Breast epithelium (tissue), 4 donors: ENCODE measurements at regions not wholly inside any gene's neighbourhood (a gene's known extent, or its start where the extent isn't known, plus 50 kb on each side); places are given as distances from the start of the nearest gene placed in this dataset.
A peak's percentile ranks its signal among the peaks of the same experiment; 100 is the strongest.

Experiments used
- DNase-seq, 2 donors: peaks; one replicate each; pipeline ENCODE4 v3.0.0-alpha.2; 2019; ENCODE audit warnings: low spot score in 2 of 2
- H3K27ac ChIP-seq, 2 donors: fragments of 200-600 bp; sonication (generic) in 1 of 2; one replicate each; pipeline ENCODE4 v1.5.1; 2016 to 2019; ENCODE audit warnings: mild to moderate bottlenecking in 1 of 2
- H3K27me3 ChIP-seq, 2 donors: fragments of 200-600 bp; sonication (generic) in 1 of 2; one replicate each; pipeline versions ENCODE4 v1.5.1 to v1.6.0; 2017 to 2019; ENCODE audit warnings: control low read depth in 1 of 2, mild to moderate bottlenecking in 1 of 2
- H3K36me3 ChIP-seq: fragments of 200-600 bp; one replicate; pipeline ENCODE4 v1.5.1; 2019
- H3K4me1 ChIP-seq, 2 donors: fragments of 200-600 bp; sonication (generic); one replicate each; pipeline ENCODE4 v1.5.1; 2016 to 2019; ENCODE audit warnings: control low read depth in 1 of 2
- H3K4me3 ChIP-seq, 3 donors: fragments of 200-600 bp; sonication (generic); 1 replicate in 2 of 3; 2 replicates in 1 of 3; pipeline ENCODE4 v1.5.1; 2016 to 2019; ENCODE audit warnings: mild to moderate bottlenecking in 3 of 3, moderate library complexity in 2 of 3
- H3K9me3 ChIP-seq, 2 donors: fragments of 200-600 bp; sonication (generic) in 1 of 2; one replicate each; pipeline ENCODE4 v1.5.1; 2016 to 2019; ENCODE audit warnings: control low read depth in 1 of 2
- POLR2A ChIP-seq: fragments of 450-650 bp; IDR thresholded peaks from one replicate; pipeline ENCODE4 v1.6.1; 2016; ENCODE audit warnings: antibody characterized with exemption, mild to moderate bottlenecking, moderate library complexity
- POLR2AphosphoS5 ChIP-seq, 3 donors: sonication (generic); formaldehyde crosslinking; IDR thresholded peaks; one replicate each; pipeline ENCODE4 v1.6.1; 2017; ENCODE audit warnings: antibody characterized with exemption in 3 of 3
- intact Hi-C: fragments of 100-400 bp; cut with DNase I; formaldehyde crosslinking; loops from one replicate; pipeline ENCODE4 v1.15.1; 2023; ENCODE audit warnings: low total_unique reads
- TF ChIP-seq, protein P1 (sequence below), 3 donors: fragments of 450-650 bp; IDR thresholded peaks; one replicate each; pipeline ENCODE4 v1.5.1; 2016 to 2017; ENCODE audit warnings: antibody characterized with exemption in 3 of 3, mild to moderate bottlenecking in 3 of 3, moderate library complexity in 3 of 3

DNA sequence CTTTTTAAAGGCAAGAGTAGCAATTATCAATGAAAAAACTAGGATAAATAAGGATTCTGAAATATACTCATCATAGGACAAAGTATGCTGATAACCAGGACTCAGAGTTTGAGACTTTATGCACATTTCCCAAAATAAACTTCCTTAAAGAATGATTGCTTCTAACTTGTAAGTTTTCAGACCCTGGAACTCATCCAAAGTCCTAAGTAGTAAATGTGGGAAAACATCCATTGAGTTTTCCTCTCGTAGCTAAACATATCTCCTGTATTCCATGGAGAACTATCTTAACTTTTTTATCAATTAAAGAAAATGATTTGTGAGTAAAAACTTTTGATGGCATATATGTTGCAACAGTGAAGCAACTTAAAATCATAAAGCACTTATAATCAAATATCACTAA lies 285.2 kb upstream of the KLF6 start:
- H3K27ac ChIP-seq, result peak overlapping the region; percentile 9 to 75
- TF ChIP-seq POLR2AphosphoS5 (IDR thresholded peaks at IDR 0.05) (no peak), POLR2A (no peak)
- TF ChIP-seq, protein P1, sequence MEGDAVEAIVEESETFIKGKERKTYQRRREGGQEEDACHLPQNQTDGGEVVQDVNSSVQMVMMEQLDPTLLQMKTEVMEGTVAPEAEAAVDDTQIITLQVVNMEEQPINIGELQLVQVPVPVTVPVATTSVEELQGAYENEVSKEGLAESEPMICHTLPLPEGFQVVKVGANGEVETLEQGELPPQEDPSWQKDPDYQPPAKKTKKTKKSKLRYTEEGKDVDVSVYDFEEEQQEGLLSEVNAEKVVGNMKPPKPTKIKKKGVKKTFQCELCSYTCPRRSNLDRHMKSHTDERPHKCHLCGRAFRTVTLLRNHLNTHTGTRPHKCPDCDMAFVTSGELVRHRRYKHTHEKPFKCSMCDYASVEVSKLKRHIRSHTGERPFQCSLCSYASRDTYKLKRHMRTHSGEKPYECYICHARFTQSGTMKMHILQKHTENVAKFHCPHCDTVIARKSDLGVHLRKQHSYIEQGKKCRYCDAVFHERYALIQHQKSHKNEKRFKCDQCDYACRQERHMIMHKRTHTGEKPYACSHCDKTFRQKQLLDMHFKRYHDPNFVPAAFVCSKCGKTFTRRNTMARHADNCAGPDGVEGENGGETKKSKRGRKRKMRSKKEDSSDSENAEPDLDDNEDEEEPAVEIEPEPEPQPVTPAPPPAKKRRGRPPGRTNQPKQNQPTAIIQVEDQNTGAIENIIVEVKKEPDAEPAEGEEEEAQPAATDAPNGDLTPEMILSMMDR (IDR thresholded peaks at IDR 0.05), result no peak

DNA sequence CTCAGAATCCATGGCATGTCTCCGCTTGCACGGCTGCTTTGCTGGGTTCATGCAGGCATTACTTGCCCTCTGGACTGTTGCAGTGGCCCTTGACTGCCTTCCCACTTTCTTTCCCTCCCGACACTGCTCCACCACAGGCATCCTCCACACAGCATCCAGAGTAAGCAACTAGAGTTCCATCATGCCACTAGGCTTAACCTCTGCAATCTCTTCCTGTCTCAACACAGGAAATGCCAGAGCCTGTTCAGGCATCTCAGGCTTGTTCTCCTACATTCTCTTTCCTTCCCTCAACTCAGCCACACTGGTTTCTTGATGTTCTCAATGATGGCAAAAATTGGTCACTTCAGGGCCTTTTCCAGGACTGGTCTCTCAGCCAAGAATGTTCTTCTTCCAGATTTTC lies 284.5 kb upstream of the KLF6 start:
- intact Hi-C loops, result no loop called here
- H3K4me3 ChIP-seq, result no peak overlapping the region
- DNase-seq, result peak in 1 of 2 donors; percentile 50
- peak overlapping the region; percentile 9 to 75 for H3K27ac ChIP-seq
- H3K36me3 ChIP-seq, result no peaks in the 10 kb centered on the region
- H3K9me3 ChIP-seq, result no peaks in the 10 kb centered on the region
- no peaks in the 10 kb centered on the region for H3K4me1 ChIP-seq
- TF ChIP-seq, protein P1 (IDR thresholded peaks at IDR 0.05), result no peak
- peak in 1 of 3 donors; percentile 20 for TF ChIP-seq POLR2AphosphoS5 (IDR thresholded peaks at IDR 0.05)
- no peaks in the 10 kb centered on the region for H3K27me3 ChIP-seq

More for the DNA sequence above, 285.2 kb upstream of the KLF6 start:
- Histone ChIP-seq H3K36me3 (no peaks in the 10 kb centered on the region), H3K9me3 (no peaks in the 10 kb centered on the region), H3K4me1 (no peaks in the 10 kb centered on the region), H3K4me3 (no peak overlapping the region), H3K27me3 (no peaks in the 10 kb centered on the region)
- DNase-seq, result no peak
- intact Hi-C loops, result no loop called here

DNA sequence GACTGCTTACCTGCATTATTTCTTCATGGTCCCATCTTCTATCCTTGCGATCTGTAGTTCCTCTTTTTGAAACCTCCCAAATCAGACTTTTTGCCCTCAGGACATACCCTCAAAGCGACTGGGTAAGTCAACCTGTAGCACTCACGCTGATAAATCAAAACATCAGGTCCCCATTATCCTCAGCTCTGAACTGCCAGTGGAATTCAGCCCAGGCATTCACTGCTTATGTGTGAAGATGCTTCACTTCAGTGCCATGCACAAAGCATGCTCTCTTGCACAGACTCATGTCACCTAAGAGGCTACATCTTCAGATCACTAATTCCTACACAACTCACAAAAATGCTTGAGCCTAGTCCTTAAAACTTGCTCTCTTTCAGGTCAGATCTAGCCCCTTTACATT lies 283.6 kb upstream of the KLF6 start:
- Histone ChIP-seq H3K27me3 (no peaks in the 10 kb centered on the region), H3K27ac (peak overlapping the region in 1 of 2 donors; percentile 9)

DNA sequence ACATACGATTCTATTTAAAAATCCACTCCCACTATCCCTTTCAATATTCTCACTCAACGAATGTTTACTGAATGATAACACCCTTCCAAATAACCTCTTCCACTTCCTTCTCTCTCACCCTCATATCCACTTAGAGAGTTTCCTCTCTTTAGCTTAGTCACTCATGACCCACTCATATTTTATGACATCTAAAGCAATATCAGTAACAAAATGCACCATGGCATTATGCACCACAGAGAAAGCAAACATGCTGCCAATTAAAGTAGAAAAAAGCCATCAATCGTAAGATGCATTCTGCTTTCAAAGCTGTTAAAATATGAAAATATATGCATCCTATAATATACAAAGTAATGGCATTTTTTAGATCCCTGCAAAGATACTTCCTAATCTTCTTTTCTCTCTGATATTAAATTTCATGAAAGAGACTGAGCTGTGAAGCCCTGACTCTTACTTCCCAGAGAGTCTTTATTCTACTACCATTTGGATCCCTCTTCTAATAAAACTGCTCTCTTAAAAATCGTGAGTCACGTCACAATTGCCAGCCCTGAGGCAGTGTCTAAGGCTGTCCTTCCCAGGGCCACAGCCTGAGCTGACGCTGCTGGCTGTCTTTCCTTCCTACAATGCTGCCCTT lies 283.0 kb upstream of the KLF6 start:
- intact Hi-C loops, result no loop called here
- no peaks in the 10 kb centered on the region for H3K4me1 ChIP-seq
- H3K36me3 ChIP-seq, result no peaks in the 10 kb centered on the region
- no peak overlapping the region for H3K4me3 ChIP-seq
- TF ChIP-seq POLR2AphosphoS5 (IDR thresholded peaks at IDR 0.05) (no peak), POLR2A (no peak)
- no peaks in the 10 kb centered on the region for H3K27me3 ChIP-seq
- DNase-seq, result no peak
- no peaks in the 10 kb centered on the region for H3K9me3 ChIP-seq
- H3K27ac ChIP-seq, result no peak overlapping the region

More for the DNA sequence above, 283.6 kb upstream of the KLF6 start:
- no peak for DNase-seq
- TF ChIP-seq POLR2AphosphoS5 (IDR thresholded peaks at IDR 0.05), result no peak
- no peak for TF ChIP-seq POLR2A
- TF ChIP-seq, protein P1 (IDR thresholded peaks at IDR 0.05), result no peak
- no peak overlapping the region for H3K4me3 ChIP-seq
- no peaks in the 10 kb centered on the region for H3K4me1 ChIP-seq
- intact Hi-C loops, result no loop called here
- H3K36me3 ChIP-seq, result no peaks in the 10 kb centered on the region
- H3K9me3 ChIP-seq, result no peaks in the 10 kb centered on the region

DNA sequence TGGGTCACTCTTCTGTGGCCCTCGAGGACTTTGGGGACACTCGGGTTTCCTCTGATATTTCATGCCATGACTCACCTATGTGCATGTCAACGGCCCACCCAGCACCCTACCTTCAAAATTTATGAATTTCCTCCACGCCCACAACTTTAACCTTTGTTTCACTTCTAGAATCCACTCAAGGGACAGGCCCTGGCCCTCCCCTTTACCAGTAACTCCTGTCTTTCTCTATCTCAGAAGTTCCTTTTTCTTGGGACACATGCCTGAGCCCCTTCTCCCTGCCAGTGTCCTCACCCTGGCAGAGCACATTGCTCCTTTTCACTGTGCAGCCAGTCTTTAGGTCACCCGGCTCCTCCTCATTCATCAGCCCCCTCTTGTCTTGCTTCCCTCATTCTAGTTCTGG lies 282.5 kb upstream of the KLF6 start:
- intact Hi-C loops, result no loop called here
- TF ChIP-seq POLR2AphosphoS5 (IDR thresholded peaks at IDR 0.05) (no peak), POLR2A (no peak)
- TF ChIP-seq, protein P1 (IDR thresholded peaks at IDR 0.05), result no peak
- H3K27ac ChIP-seq, result no peak overlapping the region
- H3K4me1 ChIP-seq, result no peaks in the 10 kb centered on the region
- no peaks in the 10 kb centered on the region for H3K27me3 ChIP-seq
- H3K36me3 ChIP-seq, result no peaks in the 10 kb centered on the region
- no peak for DNase-seq
- H3K9me3 ChIP-seq, result no peaks in the 10 kb centered on the region
- no peak overlapping the region for H3K4me3 ChIP-seq
